H1 (cell line): ENCODE measurements at regions not wholly inside any gene's neighbourhood (a gene's known extent, or its start where the extent isn't known, plus 50 kb on each side); places are given as distances from the start of the nearest gene placed in this dataset.

ENCODE experiments used
- CTCF ChIA-PET: fragments of 300-600 bp; sonication (Branson Sonifier 250); formaldehyde crosslinking; loops from one replicate; lab custom pipeline; 2021; ENCODE audit not compliant: partially characterized antibody; lab: Charles Lee
- POLR2A ChIA-PET: fragments of 300-600 bp; sonication (Branson Sonifier 250); formaldehyde crosslinking; loops from one replicate; lab custom pipeline; 2021; ENCODE audit warnings: inconsistent platforms; ENCODE audit not compliant: partially characterized antibody; lab: Charles Lee
- DNase-seq, 2 experiments: peaks; one replicate each; pipeline versions ENCODE4 v3.0.0 to v3.0.0-alpha.2; 2010 to 2022; ENCODE audit warnings: low spot score in 2 of 2, low read depth in 1 of 2, mixed read lengths in 1 of 2
- FAIRE-seq: peaks from 2 replicates; lab custom pipeline; 2011; peaks lifted over from hg19 to GRCh38; lab: Jason Lieb, UNC
- H2AFZ ChIP-seq: 2 replicates; pipeline ENCODE4 v1.8.1; 2012; ENCODE audit warnings: low read length, inconsistent platforms
- H2AK5ac ChIP-seq: 2 replicates; pipeline ENCODE4 v1.6.1; 2013; ENCODE audit warnings: low read depth, low read length
- H2BK120ac ChIP-seq: replicated peaks from 2 replicates; pipeline ENCODE3; 2013; ENCODE audit warnings: low read depth, low read length, inconsistent platforms
- H2BK12ac ChIP-seq: 2 replicates; pipeline ENCODE4 v1.6.1; 2013; ENCODE audit warnings: low read depth, low read length
- H2BK15ac ChIP-seq: 2 replicates; pipeline ENCODE4 v1.6.1; 2013; ENCODE audit warnings: low read length
- H2BK20ac ChIP-seq: 2 replicates; pipeline ENCODE4 v1.6.1; 2013; ENCODE audit warnings: low read length
- H2BK5ac ChIP-seq: 2 replicates; pipeline ENCODE4 v1.6.1; 2013; ENCODE audit warnings: low read depth, low read length
- H3K14ac ChIP-seq: 2 replicates; pipeline ENCODE4 v1.6.1; 2013; ENCODE audit warnings: inconsistent platforms; ENCODE audit not compliant: insufficient read length
- H3K18ac ChIP-seq: 2 replicates; pipeline ENCODE4 v1.6.1; 2013; ENCODE audit warnings: low read length; ENCODE audit errors: extremely low read depth
- H3K23ac ChIP-seq: 2 replicates; pipeline ENCODE4 v1.6.1; 2013; ENCODE audit warnings: inconsistent platforms; ENCODE audit not compliant: insufficient read length
- H3K23me2 ChIP-seq: 2 replicates; pipeline ENCODE4 v1.6.1; 2013; ENCODE audit warnings: low read depth, low read length
- H3K27ac ChIP-seq: 2 replicates; pipeline ENCODE4 v1.6.1; 2011; ENCODE audit warnings: low read depth, low read length, inconsistent platforms
- H3K27me3 ChIP-seq, 4 experiments: replicated peaks in 1 of 4; 1 replicate in 1 of 4; 2 replicates in 3 of 4; pipeline versions ENCODE4 v1.6.1 to v1.8.1; 2011 to 2013; ENCODE audit warnings: low read length in 3 of 4, mild to moderate bottlenecking in 3 of 4, inconsistent platforms in 2 of 4, mixed read lengths in 2 of 4, moderate library complexity in 1 of 4; ENCODE audit not compliant: control insufficient read depth in 3 of 4, insufficient read depth in 3 of 4; ENCODE audit errors: extremely low read depth in 1 of 4
- H3K36me3 ChIP-seq, 4 experiments: 2 replicates each; pipeline versions ENCODE4 v1.6.1 to v1.8.1; 2011 to 2013; ENCODE audit warnings: mild to moderate bottlenecking in 4 of 4, low read length in 3 of 4, moderate library complexity in 2 of 4, control low read depth in 1 of 4, inconsistent platforms in 1 of 4; ENCODE audit not compliant: insufficient read depth in 4 of 4, control insufficient read depth in 2 of 4
- H3K4ac ChIP-seq: replicated peaks from 2 replicates; pipeline ENCODE3; 2013; ENCODE audit warnings: low read length, low read depth, mixed read lengths, inconsistent platforms; ENCODE audit not compliant: insufficient read length
- H3K4me1 ChIP-seq, 4 experiments: replicated peaks in 1 of 4; 1 replicate in 1 of 4; 2 replicates in 3 of 4; pipeline versions ENCODE4 v1.6.1 to v1.8.1; 2011 to 2013; ENCODE audit warnings: low read length in 3 of 4, inconsistent platforms in 2 of 4, mixed read lengths in 1 of 4; ENCODE audit not compliant: insufficient read depth in 4 of 4, control insufficient read depth in 3 of 4
- H3K4me2 ChIP-seq, 2 experiments: 2 replicates each; pipeline versions ENCODE4 v1.6.1 to v1.8.1; 2011 to 2013; ENCODE audit warnings: low read depth in 2 of 2, low read length in 2 of 2, control low read depth in 1 of 2, inconsistent platforms in 1 of 2, mild to moderate bottlenecking in 1 of 2; ENCODE audit not compliant: insufficient read depth in 1 of 2
- H3K4me3 ChIP-seq, 4 experiments: fragments of 200-600, 300-600 bp in 1 of 4; sonication (generic), shearing (Covaris generic), sonication (Bioruptor Twin) in 1 of 4; 2 replicates each; pipeline versions ENCODE4 v1.5.1 to v1.8.1; 2011 to 2016; ENCODE audit warnings: low read length in 4 of 4, low read depth in 3 of 4, control low read depth in 2 of 4, inconsistent platforms in 2 of 4, mild to moderate bottlenecking in 2 of 4, mixed read lengths in 1 of 4, moderate library complexity in 1 of 4; ENCODE audit not compliant: insufficient read depth in 2 of 4; ENCODE audit errors: extremely low read depth in 1 of 4
- H3K56ac ChIP-seq: replicated peaks from 2 replicates; pipeline ENCODE3; 2013; ENCODE audit warnings: low read depth, mild to moderate bottlenecking, mixed read lengths, low read length, inconsistent platforms; ENCODE audit not compliant: insufficient read length
- H3K79me1 ChIP-seq: 2 replicates; pipeline ENCODE4 v1.6.1; 2013; ENCODE audit warnings: low read depth, low read length, control low read depth
- H3K79me2 ChIP-seq, 2 experiments: 2 replicates each; pipeline versions ENCODE4 v1.6.1 to v1.8.1; 2012 to 2013; ENCODE audit warnings: low read length in 2 of 2, mild to moderate bottlenecking in 2 of 2, inconsistent platforms in 1 of 2; ENCODE audit not compliant: insufficient read depth in 2 of 2, control insufficient read depth in 1 of 2
- H3K9ac ChIP-seq, 4 experiments: replicated peaks in 1 of 4; 1 replicate in 1 of 4; 2 replicates in 3 of 4; pipeline versions ENCODE4 v1.6.1 to v1.8.1; 2011 to 2013; ENCODE audit warnings: low read depth in 3 of 4, low read length in 3 of 4, control low read depth in 2 of 4, mild to moderate bottlenecking in 2 of 4, moderate library complexity in 2 of 4, inconsistent platforms in 1 of 4; ENCODE audit errors: extremely low read depth in 1 of 4
- H3K9me3 ChIP-seq, 2 experiments: 2 replicates each; pipeline versions ENCODE4 v1.6.1 to v1.8.1; 2012 to 2013; ENCODE audit warnings: mild to moderate bottlenecking in 2 of 2, moderate library complexity in 2 of 2, control low read depth in 1 of 2, inconsistent platforms in 1 of 2, low read depth in 1 of 2, low read length in 1 of 2, mixed read lengths in 1 of 2; ENCODE audit not compliant: insufficient read depth in 2 of 2
- H4K20me1 ChIP-seq, 2 experiments: replicated peaks in 1 of 2; 2 replicates each; pipeline versions ENCODE3 to v1.8.1; 2011 to 2013; ENCODE audit warnings: inconsistent platforms in 2 of 2, low read length in 2 of 2, mild to moderate bottlenecking in 1 of 2; ENCODE audit not compliant: insufficient read depth in 2 of 2, control insufficient read depth in 1 of 2
- H4K5ac ChIP-seq: 2 replicates; pipeline ENCODE4 v1.6.1; 2013; ENCODE audit warnings: low read length, low read depth, mixed read lengths, inconsistent platforms; ENCODE audit not compliant: insufficient read length
- H4K8ac ChIP-seq: 2 replicates; pipeline ENCODE4 v1.8.0; 2013; ENCODE audit warnings: mild to moderate bottlenecking, moderate library complexity, low read length, inconsistent platforms; ENCODE audit not compliant: insufficient read depth; ENCODE audit errors: extremely low read depth
- H4K91ac ChIP-seq: replicated peaks from 2 replicates; pipeline ENCODE3; 2013; ENCODE audit warnings: low read length, mixed read lengths, inconsistent platforms; ENCODE audit not compliant: insufficient read length
- GABPA ChIP-seq: IDR thresholded peaks from 2 replicates; pipeline ENCODE4 v1.6.1; 2011; ENCODE audit warnings: mild to moderate bottlenecking, low read length, moderate library complexity, borderline replicate concordance; ENCODE audit not compliant: insufficient read depth
- HDAC2 ChIP-seq, 2 experiments: fragments of 300-600 bp in 1 of 2; sonication (generic) in 1 of 2; IDR thresholded peaks; 2 replicates each; pipeline ENCODE4 v1.6.1; 2011 to 2012; ENCODE audit warnings: low read depth in 2 of 2, low read length in 2 of 2, mild to moderate bottlenecking in 2 of 2, moderate library complexity in 2 of 2, borderline replicate concordance in 1 of 2, inconsistent platforms in 1 of 2
- MAFK ChIP-seq: IDR thresholded peaks from 2 replicates; pipeline ENCODE4 v1.6.1; 2012; ENCODE audit warnings: low read depth, mild to moderate bottlenecking, improper control_type of control experiment, low read length
- MAX ChIP-seq: IDR thresholded peaks from 2 replicates; pipeline ENCODE4 v1.6.1; 2012; ENCODE audit warnings: inconsistent platforms
- POLR2AphosphoS5 ChIP-seq: IDR thresholded peaks from 2 replicates; pipeline ENCODE4 v1.6.1; 2011; ENCODE audit warnings: low read depth, low read length
- POU5F1 ChIP-seq: IDR thresholded peaks from 2 replicates; pipeline ENCODE4 v1.6.1; 2011; ENCODE audit warnings: low read depth, mild to moderate bottlenecking, low read length, moderate library complexity
- RBBP5 ChIP-seq: IDR thresholded peaks from 2 replicates; pipeline ENCODE4 v1.7.1; 2012; ENCODE audit warnings: low read depth, mild to moderate bottlenecking, inconsistent platforms, low read length, moderate library complexity, borderline replicate concordance
- RFX5 ChIP-seq: IDR thresholded peaks from 2 replicates; pipeline ENCODE4 v1.6.1; 2011; ENCODE audit warnings: low read depth, low read length, improper control_type of control experiment, borderline replicate concordance
- SIN3A ChIP-seq, 2 experiments: IDR thresholded peaks in 1 of 2; conservative IDR thresholded peaks in 1 of 2; 2 replicates each; pipeline ENCODE4 v1.6.1; 2011 to 2012; ENCODE audit warnings: low read length in 2 of 2, improper control_type of control experiment in 1 of 2, low read depth in 1 of 2, mild to moderate bottlenecking in 1 of 2
- SIRT6 ChIP-seq: IDR thresholded peaks from one replicate; pipeline ENCODE4 v1.7.1; 2012; ENCODE audit warnings: low read length, inconsistent platforms
- SP1 ChIP-seq: IDR thresholded peaks from 2 replicates; pipeline ENCODE4 v1.6.1; 2011; ENCODE audit warnings: low read depth, low read length
- TAF7 ChIP-seq: optimal IDR thresholded peaks from 2 replicates; pipeline ENCODE3; 2011; ENCODE audit warnings: low read depth, mild to moderate bottlenecking, inconsistent platforms, low read length, moderate library complexity, borderline replicate concordance
- ZNF274 ChIP-seq: IDR thresholded peaks from 2 replicates; pipeline ENCODE4 v1.7.0; 2012; ENCODE audit warnings: low read length, borderline replicate concordance; ENCODE audit errors: extremely low read depth
- WGBS, 2 experiments: shearing (Covaris generic) in 1 of 2; methylation state at CpG; one replicate each; pipeline versions ENCODE4 v1.1.6 to v1.1.7; 2013 to 2015; ENCODE audit warnings: low lambda C conversion rate in 2 of 2, mixed read lengths in 2 of 2, inconsistent platforms in 1 of 2, low coverage in 1 of 2, missing lambda C conversion rate in 1 of 2; ENCODE audit not compliant: insufficient replicate concordance in 2 of 2, insufficient coverage in 1 of 2, insufficient read length in 1 of 2; ENCODE audit errors: extremely low coverage in 1 of 2, missing lambda C conversion rate in 1 of 2; 5-methylcytosine and 5-hydroxymethylcytosine counted together

GRCh38 chr10:69726850-69727249 is 74.9 kb upstream of the COL13A1 start:
- H3K79me1 ChIP-seq, result no peaks in the 10 kb centered on the region
- H4K8ac ChIP-seq, result no peak overlapping the region
- H4K91ac ChIP-seq, result no peak overlapping the region
- no peaks in the 10 kb centered on the region for H3K36me3 ChIP-seq
- peaks cover 2% of the 10 kb centered on the region; the same call in 1 of the 2 replicates for H3K23me2 ChIP-seq
- no peak overlapping the region for H2BK12ac ChIP-seq
- H3K56ac ChIP-seq, result no peak overlapping the region
- no peak overlapping the region for H3K27ac ChIP-seq
- H3K27me3 ChIP-seq, result no peaks in the 10 kb centered on the region; a peak in 1 of 7 replicates
- no peak overlapping the region for H2BK120ac ChIP-seq
- FAIRE-seq (no peak), DNase-seq (no peak)
- H2BK20ac ChIP-seq, result no peak overlapping the region
- H4K20me1 ChIP-seq, result no peaks in the 10 kb centered on the region
- no peak overlapping the region for H2BK15ac ChIP-seq
- no peak overlapping the region for H3K4me2 ChIP-seq
- no peak overlapping the region for H3K4me3 ChIP-seq
- H3K4me1 ChIP-seq, result peaks cover 0 to 13% (median 5%) of the 10 kb centered on the region in 4 experiments; a peak in 5 of 7 replicates
- H2BK5ac ChIP-seq, result no peak overlapping the region
- H3K4ac ChIP-seq, result no peak overlapping the region
- CTCF ChIA-PET, result interaction anchor here (0.6 to 35.5 kb wide), 10 partner anchors 10 to 299 kb away, joined by 3 to 992 read pairs (median 4); no protein-coding TSS in a partner anchor
- no peak overlapping the region for H3K23ac ChIP-seq
- no peak overlapping the region for H3K14ac ChIP-seq
- no peak overlapping the region for H3K18ac ChIP-seq
- H3K9ac ChIP-seq, result no peak overlapping the region
- 91% methylated on average over 2 of the region's 2 CpGs; no CpG with 5 or more reads in 1 of the 2 experiments for WGBS, 2 experiments
- no peak overlapping the region for H2AK5ac ChIP-seq
- no peaks in the 10 kb centered on the region for H3K79me2 ChIP-seq
- H4K5ac ChIP-seq, result no peak overlapping the region
- H2AFZ ChIP-seq, result no peak overlapping the region
- POLR2A ChIA-PET, result interaction anchor here (0.6 kb wide), 1 partner anchor 11 kb away, joined by 3 read pairs; no protein-coding TSS in a partner anchor
- H3K9me3 ChIP-seq, result no peaks in the 10 kb centered on the region
- TF ChIP-seq MAX (no peak), GABPA (no peak), POLR2AphosphoS5 (no peak), TAF7 (no peak), RBBP5 (no peak), SIN3A (conservative IDR thresholded peaks at IDR 0.05 in 1 of 2, IDR thresholded peaks at IDR 0.05 in 1 of 2; ENCODE audit: low read depth in 1 of 2, low read length in 2 of 2) (no peak), MAFK (no peak), POU5F1 (no peak), HDAC2 (IDR thresholded peaks at IDR 0.05; ENCODE audit: borderline replicate concordance in 1 of 2, low read depth in 2 of 2, low read length in 2 of 2) (no peak), RFX5 (no peak), SP1 (no peak), ZNF274 (no peak), SIRT6 (no peak)
